GM23338 (cell line): ENCODE measurements at regions not wholly inside any gene's neighbourhood (a gene's known extent, or its start where the extent isn't known, plus 50 kb on each side); places are given as distances from the start of the nearest gene placed in this dataset.

Source experiments
- ATAC-seq: fragments of 200-7000 bp; cut with Tn5 transposase; 3 replicates; pipeline ENCODE4 v1.9.1; 2020
- DNase-seq: peaks from one replicate; pipeline ENCODE4 v3.0.0-alpha.2; 2015; ENCODE audit warnings: low spot score
- H2AFZ ChIP-seq: fragments of 200-600 bp; sonication (generic); 2 replicates; pipeline ENCODE4 v1.8.0; 2016; ENCODE audit warnings: antibody characterized with exemption, mild to moderate bottlenecking, moderate library complexity
- H3F3A ChIP-seq: fragments of 200-600 bp; sonication (generic); replicated peaks from 2 replicates; pipeline ENCODE4 v1.8.0; 2017; ENCODE audit warnings: antibody characterized with exemption, mixed run types, low read depth
- H3K27ac ChIP-seq: fragments of 200-600 bp; sonication (generic); 2 replicates; pipeline ENCODE4 v1.6.1; 2016; ENCODE audit warnings: low read depth
- H3K27me3 ChIP-seq: fragments of 200-600 bp; sonication (generic); 2 replicates; pipeline ENCODE4 v1.8.0; 2016; ENCODE audit warnings: mild to moderate bottlenecking, mixed run types, moderate library complexity; ENCODE audit not compliant: insufficient read depth
- H3K36me3 ChIP-seq: fragments of 200-600 bp; sonication (generic); 2 replicates; pipeline ENCODE4 v1.8.0; 2016; ENCODE audit warnings: mild to moderate bottlenecking; ENCODE audit not compliant: insufficient read depth
- H3K4me1 ChIP-seq: fragments of 200-600 bp; sonication (generic); 2 replicates; pipeline ENCODE4 v1.8.0; 2016; ENCODE audit warnings: mild to moderate bottlenecking, moderate library complexity; ENCODE audit not compliant: insufficient read depth
- H3K4me2 ChIP-seq: fragments of 200-600 bp; sonication (generic); 2 replicates; pipeline ENCODE4 v1.7.1; 2017; ENCODE audit warnings: mixed run types
- H3K4me3 ChIP-seq: fragments of 200-600 bp; sonication (generic); 2 replicates; pipeline ENCODE4 v1.6.1; 2016; ENCODE audit warnings: mixed run types
- H3K79me2 ChIP-seq: fragments of 200-600 bp; sonication (generic); replicated peaks from 2 replicates; pipeline ENCODE4 v1.8.0; 2017; ENCODE audit warnings: mild to moderate bottlenecking; ENCODE audit not compliant: insufficient read depth
- H3K9me2 ChIP-seq: fragments of 200-600 bp; sonication (generic); 2 replicates; pipeline ENCODE4 v1.8.0; 2017; ENCODE audit not compliant: insufficient read depth
- H4K20me1 ChIP-seq: fragments of 200-600 bp; sonication (generic); replicated peaks from 2 replicates; pipeline ENCODE4 v1.8.0; 2017; ENCODE audit warnings: mild to moderate bottlenecking; ENCODE audit not compliant: insufficient read depth
- H3K27ac Mint-ChIP-seq: 2 replicates; pipeline ENCODE4 v1.8.0; 2020; ENCODE audit warnings: inconsistent platforms, mild to moderate bottlenecking, moderate library complexity, mixed read lengths
- H3K27me3 Mint-ChIP-seq: 3 replicates; pipeline ENCODE4 v1.8.0; 2022; ENCODE audit warnings: low read depth, mild to moderate bottlenecking, moderate library complexity, mixed read lengths, inconsistent platforms; ENCODE audit not compliant: insufficient read depth, poor library complexity
- H3K36me3 Mint-ChIP-seq: 3 replicates; pipeline ENCODE4 v1.8.0; 2021; ENCODE audit warnings: low read depth, mild to moderate bottlenecking, inconsistent platforms, moderate library complexity, mixed read lengths
- H3K4me1 Mint-ChIP-seq: 3 replicates; pipeline ENCODE4 v1.8.0; 2020; ENCODE audit warnings: mild to moderate bottlenecking, inconsistent platforms, mixed read lengths
- H3K4me3 Mint-ChIP-seq: 3 replicates; pipeline ENCODE4 v1.8.0; 2021; ENCODE audit warnings: moderate library complexity, mild to moderate bottlenecking, inconsistent platforms, mixed read lengths
- H3K9me3 Mint-ChIP-seq: 3 replicates; pipeline ENCODE4 v1.8.0; 2020; ENCODE audit warnings: moderate library complexity, mild to moderate bottlenecking, inconsistent platforms, mixed read lengths
- CREB1 ChIP-seq: fragments of 250-450 bp; sonication (Bioruptor Pico); IDR thresholded peaks from 2 replicates; pipeline ENCODE4 v1.5.0; 2020; ENCODE audit warnings: low read depth, mild to moderate bottlenecking, moderate library complexity
- EZH2 ChIP-seq: fragments of 200-600 bp; sonication (generic); IDR thresholded peaks from one replicate; pipeline ENCODE4 v1.8.0; 2017; ENCODE audit warnings: antibody characterized with exemption, mild to moderate bottlenecking, low read depth; ENCODE audit not compliant: unreplicated experiment
- JUNB ChIP-seq: IDR thresholded peaks from one replicate; pipeline ENCODE4 v1.6.1; 2016; ENCODE audit warnings: antibody characterized with exemption; ENCODE audit not compliant: unreplicated experiment
- ZNF114 ChIP-seq: fragments of 250-450 bp; sonication (Bioruptor Pico); IDR thresholded peaks from 2 replicates; pipeline ENCODE4 v1.5.0; 2020; ENCODE audit warnings: mild to moderate bottlenecking, moderate library complexity
- ZNF331 ChIP-seq: fragments of 250-450 bp; sonication (Bioruptor Pico); IDR thresholded peaks from 2 replicates; pipeline ENCODE4 v1.5.0; 2020; ENCODE audit warnings: low read depth, mild to moderate bottlenecking, moderate library complexity
- TF ChIP-seq, protein P1 (sequence below): IDR thresholded peaks from 2 replicates; pipeline ENCODE4 v1.6.1; 2016; ENCODE audit warnings: antibody characterized with exemption
- TF ChIP-seq, protein P2 (sequence below): fragments of 250-450 bp; sonication (Bioruptor Pico); IDR thresholded peaks from 2 replicates; pipeline ENCODE4 v1.5.0; 2020; ENCODE audit warnings: mild to moderate bottlenecking, moderate library complexity
- TF ChIP-seq, protein P3 (sequence below), 2 experiments: fragments of 200-600 bp in 1 of 2; sonication (generic) in 1 of 2; conservative IDR thresholded peaks; 2 replicates each; pipeline versions ENCODE4 v1.5.1 to v1.6.1; 2016 to 2017; ENCODE audit warnings: antibody characterized with exemption in 2 of 2, low read depth in 2 of 2, mild to moderate bottlenecking in 2 of 2, moderate library complexity in 1 of 2
- TF ChIP-seq, protein P4 (sequence below): IDR thresholded peaks from one replicate; pipeline ENCODE4 v1.6.1; 2018; ENCODE audit warnings: antibody characterized with exemption; ENCODE audit not compliant: unreplicated experiment

DNA sequence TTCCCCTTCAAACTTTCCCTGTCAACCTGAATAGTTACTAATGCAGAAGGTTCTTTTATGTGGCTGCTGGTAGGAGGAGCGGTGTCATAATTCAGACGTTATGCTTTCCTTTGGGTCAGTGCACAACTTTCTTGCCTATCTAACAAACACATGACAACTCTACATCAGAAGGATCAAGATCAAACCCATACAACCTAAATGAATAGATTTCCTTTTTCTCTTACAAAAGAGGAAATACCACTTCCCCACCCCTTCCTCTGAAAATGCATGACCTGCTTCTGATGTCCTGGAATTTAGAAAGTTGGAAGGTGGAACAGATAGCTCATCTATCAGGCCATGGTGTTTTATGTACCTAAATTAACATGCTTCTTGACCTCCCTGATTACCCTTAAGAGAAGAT is 75.7 kb upstream of the ADGRL4 start (continued):
- TF ChIP-seq, protein P1, sequence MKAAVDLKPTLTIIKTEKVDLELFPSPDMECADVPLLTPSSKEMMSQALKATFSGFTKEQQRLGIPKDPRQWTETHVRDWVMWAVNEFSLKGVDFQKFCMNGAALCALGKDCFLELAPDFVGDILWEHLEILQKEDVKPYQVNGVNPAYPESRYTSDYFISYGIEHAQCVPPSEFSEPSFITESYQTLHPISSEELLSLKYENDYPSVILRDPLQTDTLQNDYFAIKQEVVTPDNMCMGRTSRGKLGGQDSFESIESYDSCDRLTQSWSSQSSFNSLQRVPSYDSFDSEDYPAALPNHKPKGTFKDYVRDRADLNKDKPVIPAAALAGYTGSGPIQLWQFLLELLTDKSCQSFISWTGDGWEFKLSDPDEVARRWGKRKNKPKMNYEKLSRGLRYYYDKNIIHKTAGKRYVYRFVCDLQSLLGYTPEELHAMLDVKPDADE: no peak

DNA sequence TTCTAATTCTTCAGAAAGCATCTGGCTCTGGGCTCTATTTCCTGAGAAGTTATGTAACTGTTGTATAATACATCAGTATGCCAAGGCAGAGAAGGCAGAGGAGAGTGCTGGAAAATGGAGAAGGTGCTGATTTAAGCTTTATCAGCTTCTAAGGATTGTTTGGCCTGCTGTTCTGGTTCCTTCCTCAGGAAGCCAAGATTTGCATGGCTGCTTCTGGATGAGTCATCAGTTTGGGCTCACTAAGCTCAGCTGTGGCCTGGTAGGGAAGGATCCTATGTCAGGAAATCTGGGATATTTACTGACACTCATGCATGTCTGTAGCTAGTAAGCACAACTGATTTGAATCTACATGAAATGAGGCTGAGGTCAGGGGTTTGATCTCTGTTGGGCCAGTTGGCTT is 73.2 kb upstream of the ADGRL4 start:
- Mint-ChIP-seq H3K4me3 (no peak overlapping the region), H3K9me3 (no peaks in the 10 kb centered on the region), H3K36me3 (no peaks in the 10 kb centered on the region), H3K27me3 (no peaks in the 10 kb centered on the region), H3K27ac (peak overlapping the region; percentile 75), H3K4me1 (peaks cover 8% of the 10 kb centered on the region; the same call in 2 of the 3 replicates)
- no peak overlapping the region for H3K4me2 ChIP-seq
- H2AFZ ChIP-seq: peak overlapping the region; percentile 61; the same call in 1 of the 2 replicates
- H3K4me3 ChIP-seq: no peak overlapping the region
- H3K9me2 ChIP-seq: no peaks in the 10 kb centered on the region
- no peaks in the 10 kb centered on the region for H3K27me3 ChIP-seq
- H3K36me3 ChIP-seq: no peaks in the 10 kb centered on the region
- peak; percentile 46 for ATAC-seq
- DNase-seq: peak; percentile 47
- H3F3A ChIP-seq: no peaks in the 10 kb centered on the region
- H3K4me1 ChIP-seq: peaks cover 3% of the 10 kb centered on the region; the same call in 1 of the 2 replicates
- H4K20me1 ChIP-seq: no peaks in the 10 kb centered on the region
- TF ChIP-seq, protein P2, sequence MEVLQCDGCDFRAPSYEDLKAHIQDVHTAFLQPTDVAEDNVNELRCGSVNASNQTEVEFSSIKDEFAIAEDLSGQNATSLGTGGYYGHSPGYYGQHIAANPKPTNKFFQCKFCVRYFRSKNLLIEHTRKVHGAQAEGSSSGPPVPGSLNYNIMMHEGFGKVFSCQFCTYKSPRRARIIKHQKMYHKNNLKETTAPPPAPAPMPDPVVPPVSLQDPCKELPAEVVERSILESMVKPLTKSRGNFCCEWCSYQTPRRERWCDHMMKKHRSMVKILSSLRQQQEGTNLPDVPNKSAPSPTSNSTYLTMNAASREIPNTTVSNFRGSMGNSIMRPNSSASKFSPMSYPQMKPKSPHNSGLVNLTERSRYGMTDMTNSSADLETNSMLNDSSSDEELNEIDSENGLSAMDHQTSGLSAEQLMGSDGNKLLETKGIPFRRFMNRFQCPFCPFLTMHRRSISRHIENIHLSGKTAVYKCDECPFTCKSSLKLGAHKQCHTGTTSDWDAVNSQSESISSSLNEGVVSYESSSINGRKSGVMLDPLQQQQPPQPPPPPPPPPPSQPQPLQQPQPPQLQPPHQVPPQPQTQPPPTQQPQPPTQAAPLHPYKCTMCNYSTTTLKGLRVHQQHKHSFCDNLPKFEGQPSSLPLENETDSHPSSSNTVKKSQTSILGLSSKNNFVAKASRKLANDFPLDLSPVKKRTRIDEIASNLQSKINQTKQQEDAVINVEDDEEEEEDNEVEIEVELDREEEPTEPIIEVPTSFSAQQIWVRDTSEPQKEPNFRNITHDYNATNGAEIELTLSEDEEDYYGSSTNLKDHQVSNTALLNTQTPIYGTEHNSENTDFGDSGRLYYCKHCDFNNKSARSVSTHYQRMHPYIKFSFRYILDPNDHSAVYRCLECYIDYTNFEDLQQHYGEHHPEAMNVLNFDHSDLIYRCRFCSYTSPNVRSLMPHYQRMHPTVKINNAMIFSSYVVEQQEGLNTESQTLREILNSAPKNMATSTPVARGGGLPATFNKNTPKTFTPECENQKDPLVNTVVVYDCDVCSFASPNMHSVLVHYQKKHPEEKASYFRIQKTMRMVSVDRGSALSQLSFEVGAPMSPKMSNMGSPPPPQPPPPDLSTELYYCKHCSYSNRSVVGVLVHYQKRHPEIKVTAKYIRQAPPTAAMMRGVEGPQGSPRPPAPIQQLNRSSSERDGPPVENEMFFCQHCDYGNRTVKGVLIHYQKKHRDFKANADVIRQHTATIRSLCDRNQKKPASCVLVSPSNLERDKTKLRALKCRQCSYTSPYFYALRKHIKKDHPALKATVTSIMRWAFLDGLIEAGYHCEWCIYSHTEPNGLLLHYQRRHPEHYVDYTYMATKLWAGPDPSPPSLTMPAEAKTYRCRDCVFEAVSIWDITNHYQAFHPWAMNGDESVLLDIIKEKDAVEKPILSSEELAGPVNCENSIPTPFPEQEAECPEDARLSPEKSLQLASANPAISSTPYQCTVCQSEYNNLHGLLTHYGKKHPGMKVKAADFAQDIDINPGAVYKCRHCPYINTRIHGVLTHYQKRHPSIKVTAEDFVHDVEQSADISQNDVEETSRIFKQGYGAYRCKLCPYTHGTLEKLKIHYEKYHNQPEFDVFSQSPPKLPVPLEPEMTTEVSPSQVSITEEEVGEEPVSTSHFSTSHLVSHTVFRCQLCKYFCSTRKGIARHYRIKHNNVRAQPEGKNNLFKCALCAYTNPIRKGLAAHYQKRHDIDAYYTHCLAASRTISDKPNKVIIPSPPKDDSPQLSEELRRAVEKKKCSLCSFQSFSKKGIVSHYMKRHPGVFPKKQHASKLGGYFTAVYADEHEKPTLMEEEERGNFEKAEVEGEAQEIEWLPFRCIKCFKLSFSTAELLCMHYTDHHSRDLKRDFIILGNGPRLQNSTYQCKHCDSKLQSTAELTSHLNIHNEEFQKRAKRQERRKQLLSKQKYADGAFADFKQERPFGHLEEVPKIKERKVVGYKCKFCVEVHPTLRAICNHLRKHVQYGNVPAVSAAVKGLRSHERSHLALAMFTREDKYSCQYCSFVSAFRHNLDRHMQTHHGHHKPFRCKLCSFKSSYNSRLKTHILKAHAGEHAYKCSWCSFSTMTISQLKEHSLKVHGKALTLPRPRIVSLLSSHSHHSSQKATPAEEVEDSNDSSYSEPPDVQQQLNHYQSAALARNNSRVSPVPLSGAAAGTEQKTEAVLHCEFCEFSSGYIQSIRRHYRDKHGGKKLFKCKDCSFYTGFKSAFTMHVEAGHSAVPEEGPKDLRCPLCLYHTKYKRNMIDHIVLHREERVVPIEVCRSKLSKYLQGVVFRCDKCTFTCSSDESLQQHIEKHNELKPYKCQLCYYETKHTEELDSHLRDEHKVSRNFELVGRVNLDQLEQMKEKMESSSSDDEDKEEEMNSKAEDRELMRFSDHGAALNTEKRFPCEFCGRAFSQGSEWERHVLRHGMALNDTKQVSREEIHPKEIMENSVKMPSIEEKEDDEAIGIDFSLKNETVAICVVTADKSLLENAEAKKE (CRISPR knock-in tag): 0 out of 2 replicates have a peak, but pooled peaks have one; percentile 28
- TF ChIP-seq, protein P3, sequence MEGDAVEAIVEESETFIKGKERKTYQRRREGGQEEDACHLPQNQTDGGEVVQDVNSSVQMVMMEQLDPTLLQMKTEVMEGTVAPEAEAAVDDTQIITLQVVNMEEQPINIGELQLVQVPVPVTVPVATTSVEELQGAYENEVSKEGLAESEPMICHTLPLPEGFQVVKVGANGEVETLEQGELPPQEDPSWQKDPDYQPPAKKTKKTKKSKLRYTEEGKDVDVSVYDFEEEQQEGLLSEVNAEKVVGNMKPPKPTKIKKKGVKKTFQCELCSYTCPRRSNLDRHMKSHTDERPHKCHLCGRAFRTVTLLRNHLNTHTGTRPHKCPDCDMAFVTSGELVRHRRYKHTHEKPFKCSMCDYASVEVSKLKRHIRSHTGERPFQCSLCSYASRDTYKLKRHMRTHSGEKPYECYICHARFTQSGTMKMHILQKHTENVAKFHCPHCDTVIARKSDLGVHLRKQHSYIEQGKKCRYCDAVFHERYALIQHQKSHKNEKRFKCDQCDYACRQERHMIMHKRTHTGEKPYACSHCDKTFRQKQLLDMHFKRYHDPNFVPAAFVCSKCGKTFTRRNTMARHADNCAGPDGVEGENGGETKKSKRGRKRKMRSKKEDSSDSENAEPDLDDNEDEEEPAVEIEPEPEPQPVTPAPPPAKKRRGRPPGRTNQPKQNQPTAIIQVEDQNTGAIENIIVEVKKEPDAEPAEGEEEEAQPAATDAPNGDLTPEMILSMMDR (conservative IDR thresholded peaks at IDR 0.05; ENCODE audit: low read depth in 2 of 2): no peak
- TF ChIP-seq ZNF114 (CRISPR knock-in tag): no peak
- TF ChIP-seq, protein P4, sequence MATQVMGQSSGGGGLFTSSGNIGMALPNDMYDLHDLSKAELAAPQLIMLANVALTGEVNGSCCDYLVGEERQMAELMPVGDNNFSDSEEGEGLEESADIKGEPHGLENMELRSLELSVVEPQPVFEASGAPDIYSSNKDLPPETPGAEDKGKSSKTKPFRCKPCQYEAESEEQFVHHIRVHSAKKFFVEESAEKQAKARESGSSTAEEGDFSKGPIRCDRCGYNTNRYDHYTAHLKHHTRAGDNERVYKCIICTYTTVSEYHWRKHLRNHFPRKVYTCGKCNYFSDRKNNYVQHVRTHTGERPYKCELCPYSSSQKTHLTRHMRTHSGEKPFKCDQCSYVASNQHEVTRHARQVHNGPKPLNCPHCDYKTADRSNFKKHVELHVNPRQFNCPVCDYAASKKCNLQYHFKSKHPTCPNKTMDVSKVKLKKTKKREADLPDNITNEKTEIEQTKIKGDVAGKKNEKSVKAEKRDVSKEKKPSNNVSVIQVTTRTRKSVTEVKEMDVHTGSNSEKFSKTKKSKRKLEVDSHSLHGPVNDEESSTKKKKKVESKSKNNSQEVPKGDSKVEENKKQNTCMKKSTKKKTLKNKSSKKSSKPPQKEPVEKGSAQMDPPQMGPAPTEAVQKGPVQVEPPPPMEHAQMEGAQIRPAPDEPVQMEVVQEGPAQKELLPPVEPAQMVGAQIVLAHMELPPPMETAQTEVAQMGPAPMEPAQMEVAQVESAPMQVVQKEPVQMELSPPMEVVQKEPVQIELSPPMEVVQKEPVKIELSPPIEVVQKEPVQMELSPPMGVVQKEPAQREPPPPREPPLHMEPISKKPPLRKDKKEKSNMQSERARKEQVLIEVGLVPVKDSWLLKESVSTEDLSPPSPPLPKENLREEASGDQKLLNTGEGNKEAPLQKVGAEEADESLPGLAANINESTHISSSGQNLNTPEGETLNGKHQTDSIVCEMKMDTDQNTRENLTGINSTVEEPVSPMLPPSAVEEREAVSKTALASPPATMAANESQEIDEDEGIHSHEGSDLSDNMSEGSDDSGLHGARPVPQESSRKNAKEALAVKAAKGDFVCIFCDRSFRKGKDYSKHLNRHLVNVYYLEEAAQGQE: no peak
- no peak for TF ChIP-seq ZNF331
- TF ChIP-seq CREB1 (CRISPR knock-in tag): no peak
- no peak for TF ChIP-seq JUNB
- TF ChIP-seq, protein P1: no peak
- TF ChIP-seq EZH2: no peak
- no peak overlapping the region for H3K27ac ChIP-seq
- H3K79me2 ChIP-seq: no peaks in the 10 kb centered on the region
